GM19452 (cell line): ENCODE measurements at regions not wholly inside any gene's neighbourhood (a gene's known extent, or its start where the extent isn't known, plus 50 kb on each side); places are given as distances from the start of the nearest gene placed in this dataset.

Experiments used
- ATAC-seq: cut with Tn5 transposase; IDR thresholded peaks from one replicate; pipeline ENCODE4 v1.9.1; 2021; ENCODE audit not compliant: unreplicated experiment

- ATAC-seq = peak; percentile 80
These were observed 186.2 kb downstream of the REEP3 start for GRCh38 chr10:63707254-63707910.

GRCh38 chr10:63708421-63708820 lies 187.2 kb downstream of the REEP3 start:
- ATAC-seq = no peak

GRCh38 chr10:63710703-63711102 lies 189.5 kb downstream of the REEP3 start:
- ATAC-seq = no peak

GRCh38 chr10:63711361-63711760 lies 190.2 kb downstream of the REEP3 start:
- ATAC-seq = no peak

GRCh38 chr10:63711867-63712716 lies 190.9 kb downstream of the REEP3 start:
- ATAC-seq = no peak

- ATAC-seq = no peak
These were observed 191.5 kb downstream of the REEP3 start for GRCh38 chr10:63712717-63713115.

- no peak for ATAC-seq
These were observed 192.3 kb downstream of the REEP3 start for GRCh38 chr10:63713191-63714144.

- no peak for ATAC-seq
These were observed 194.9 kb downstream of the REEP3 start for GRCh38 chr10:63716016-63716580.

- no peak for ATAC-seq
These were observed 196.0 kb downstream of the REEP3 start for GRCh38 chr10:63717027-63717715.

GRCh38 chr10:63718006-63718405 lies 196.8 kb downstream of the REEP3 start:
- no peak for ATAC-seq

GRCh38 chr10:63718421-63718820 lies 197.2 kb downstream of the REEP3 start:
- ATAC-seq = no peak

- no peak for ATAC-seq
These were observed 198.1 kb downstream of the REEP3 start for GRCh38 chr10:63719226-63719856.

- ATAC-seq = peak; percentile 44
These were observed 198.9 kb downstream of the REEP3 start for GRCh38 chr10:63720072-63720537.

- ATAC-seq = peak; percentile 84
These were observed 199.5 kb downstream of the REEP3 start for GRCh38 chr10:63720676-63721075.

- ATAC-seq = no peak
These were observed 201.3 kb downstream of the REEP3 start for GRCh38 chr10:63722537-63722936.

- no peak for ATAC-seq
These were observed 202.1 kb downstream of the REEP3 start for GRCh38 chr10:63723320-63723719.

GRCh38 chr10:63723741-63724140 lies 202.5 kb downstream of the REEP3 start:
- ATAC-seq = no peak

GRCh38 chr10:63724922-63725321 lies 203.7 kb downstream of the REEP3 start:
- ATAC-seq = no peak

- no peak for ATAC-seq
These were observed 205.7 kb downstream of the REEP3 start for GRCh38 chr10:63726867-63727266.

GRCh38 chr10:63727636-63728035 lies 206.4 kb downstream of the REEP3 start:
- ATAC-seq = no peak
